ENCODE measurements at regions not wholly inside any gene's neighbourhood (a gene's known extent, or its start where the extent isn't known, plus 50 kb on each side); places are given as distances from the start of the nearest gene placed in this dataset.
"Not testable (repeated sequence)": the region's sequence is repeated elsewhere in the genome, so short reads cannot be mapped to it uniquely, and the experiment has no call there.

DNA sequence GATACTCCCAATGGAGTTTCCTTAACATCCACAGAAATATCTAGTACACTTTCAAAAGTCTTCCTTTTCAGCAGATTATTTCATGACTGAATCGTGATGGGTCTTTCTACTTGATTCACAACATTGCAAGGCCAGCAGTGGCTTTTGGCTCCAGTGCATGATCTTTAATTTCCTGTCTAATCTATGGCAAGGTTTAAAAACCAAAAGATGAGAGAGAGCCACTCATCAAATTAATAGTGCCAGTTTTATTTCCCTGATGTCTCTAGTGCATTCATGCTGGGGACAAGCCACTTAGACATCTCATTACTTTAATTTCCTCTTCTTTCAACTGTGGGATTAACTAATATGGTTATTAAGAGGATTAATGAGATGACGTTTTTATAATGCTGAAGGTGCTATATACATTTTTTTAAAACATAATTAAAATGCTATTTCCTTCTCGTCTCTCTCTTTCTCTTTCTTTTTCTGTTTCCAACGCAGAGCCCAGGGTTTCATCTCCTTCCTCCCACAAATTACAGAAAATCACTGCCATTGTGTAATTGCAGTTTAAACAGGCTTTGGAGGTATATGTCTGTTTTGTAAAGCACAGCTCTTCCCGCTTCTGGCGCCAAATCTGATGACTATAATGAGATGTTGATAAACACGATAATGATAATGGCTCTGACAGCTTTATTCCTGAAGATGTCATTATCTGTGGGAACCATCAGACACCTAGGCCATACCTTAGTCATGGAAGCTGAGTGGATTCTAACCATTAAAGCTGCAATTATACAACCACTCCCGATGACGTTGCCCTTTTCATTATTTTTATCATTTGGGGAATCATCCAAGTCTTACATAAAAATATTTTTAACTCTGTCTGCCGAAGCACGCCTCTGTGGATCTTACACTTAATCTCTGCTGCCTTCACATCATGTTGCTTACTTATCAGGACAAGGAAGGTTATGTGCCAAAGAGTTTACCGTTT lies 103.1 kb upstream of the PPM1H start:
- no peak for DNase-seq

DNA sequence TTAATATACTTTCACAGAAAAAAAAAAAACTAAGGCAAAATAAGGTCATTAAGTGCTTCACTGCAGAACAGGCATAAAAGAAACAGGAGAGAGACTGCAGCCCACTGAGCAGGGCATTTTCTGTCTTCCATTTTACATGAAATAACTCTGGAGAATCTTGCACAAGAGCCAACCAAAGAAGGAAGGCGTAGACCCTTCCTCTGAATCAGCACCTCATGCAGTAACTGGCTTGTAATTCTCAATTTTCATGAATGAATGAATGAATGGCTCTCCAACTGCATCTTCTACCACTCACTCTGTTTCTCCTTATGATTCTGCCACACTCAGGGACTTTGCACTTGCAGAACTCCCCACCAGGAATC lies 102.0 kb upstream of the PPM1H start:
- no peak for DNase-seq

DNA sequence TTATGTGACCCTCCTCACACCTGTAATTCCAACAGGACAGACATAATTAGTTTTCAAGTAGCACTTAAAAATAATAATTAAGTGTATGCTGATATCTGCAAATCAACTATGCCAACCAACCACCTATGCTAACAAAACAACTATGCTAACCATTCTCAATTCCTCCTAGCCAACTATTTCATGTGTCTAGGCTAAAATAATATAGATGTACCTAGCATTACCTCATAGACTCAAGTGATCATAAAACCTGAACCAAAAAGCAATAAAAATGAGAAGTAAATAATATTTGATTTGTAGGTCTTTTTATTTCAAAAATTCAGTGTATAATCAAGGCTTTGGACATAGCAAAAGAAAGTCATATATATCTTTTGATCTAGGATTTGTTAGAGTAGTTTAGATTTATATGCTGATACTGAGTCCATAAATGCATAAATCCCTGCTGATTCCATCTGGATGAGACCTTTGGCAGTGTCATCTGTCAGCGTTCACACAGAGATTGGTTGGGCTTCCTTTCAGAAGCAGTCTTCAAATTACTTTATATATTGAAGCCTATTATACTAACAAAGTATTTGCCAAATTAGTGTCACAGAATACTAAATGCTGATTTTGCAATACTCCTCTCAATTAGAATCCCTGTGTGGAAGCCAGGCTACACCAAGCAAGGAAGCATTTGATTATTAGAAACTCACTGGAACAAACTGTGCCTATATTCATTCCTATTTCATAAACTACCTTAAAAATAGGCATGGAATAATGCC lies 101.4 kb upstream of the PPM1H start:
- DNase-seq = no peak

DNA sequence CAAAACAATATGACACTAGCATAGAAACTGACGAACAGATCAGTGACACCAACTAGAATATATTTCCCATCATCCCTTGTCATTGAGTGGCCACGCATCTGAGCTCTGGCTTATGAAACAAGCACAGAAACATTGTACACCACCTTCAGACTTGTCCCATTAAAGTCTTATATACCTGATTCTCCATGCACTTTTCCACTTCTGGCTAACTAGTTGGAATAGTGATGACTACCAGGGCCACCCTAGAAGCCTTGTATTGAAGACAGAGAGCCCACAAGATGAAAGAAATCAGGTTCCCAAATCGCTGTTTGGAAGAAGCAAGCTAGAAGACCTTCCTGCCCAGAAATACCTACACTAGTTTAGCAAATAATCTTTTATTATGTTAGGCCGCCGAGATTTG lies 99.7 kb upstream of the PPM1H start:
- DNase-seq = no peak

DNA sequence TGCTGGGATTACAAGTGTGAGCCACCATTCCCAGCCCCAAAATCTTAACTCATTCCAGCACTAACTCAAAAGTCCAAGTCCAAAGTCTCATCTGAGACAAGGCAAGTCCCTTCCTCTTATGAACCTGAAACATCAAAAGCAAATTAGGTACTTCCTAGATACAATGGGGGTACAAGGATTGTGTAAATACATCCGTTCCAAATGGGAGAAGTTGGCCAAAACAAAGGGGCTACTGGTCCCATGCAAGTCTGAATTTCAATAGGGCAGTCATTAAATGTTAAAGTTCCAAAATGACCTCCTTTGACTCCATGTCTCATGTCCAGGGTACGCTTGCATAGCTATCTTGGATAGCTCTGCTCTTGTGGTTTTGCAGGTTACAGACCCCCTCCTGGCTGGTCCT lies 94.7 kb upstream of the PPM1H start:
- DNase-seq = no peak

DNA sequence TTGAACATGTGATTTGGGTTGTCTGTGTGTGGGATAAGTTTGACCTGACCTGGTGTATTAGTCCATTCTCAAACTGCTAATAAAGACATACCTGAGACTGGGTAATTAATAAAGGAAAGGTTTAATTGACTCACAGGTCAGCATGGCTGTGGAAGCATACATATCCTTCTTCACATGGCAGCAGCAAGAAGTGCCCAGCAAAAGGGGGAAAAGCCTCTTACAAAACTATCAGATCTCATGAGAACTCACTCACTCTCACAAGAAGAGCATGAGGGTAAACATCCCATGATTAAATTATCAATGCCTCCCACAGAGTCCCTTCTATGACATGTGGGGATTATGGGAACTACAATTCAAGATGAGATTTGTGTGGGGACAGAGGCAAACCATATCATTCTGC lies 94.0 kb upstream of the PPM1H start:
- no peak for DNase-seq

DNA sequence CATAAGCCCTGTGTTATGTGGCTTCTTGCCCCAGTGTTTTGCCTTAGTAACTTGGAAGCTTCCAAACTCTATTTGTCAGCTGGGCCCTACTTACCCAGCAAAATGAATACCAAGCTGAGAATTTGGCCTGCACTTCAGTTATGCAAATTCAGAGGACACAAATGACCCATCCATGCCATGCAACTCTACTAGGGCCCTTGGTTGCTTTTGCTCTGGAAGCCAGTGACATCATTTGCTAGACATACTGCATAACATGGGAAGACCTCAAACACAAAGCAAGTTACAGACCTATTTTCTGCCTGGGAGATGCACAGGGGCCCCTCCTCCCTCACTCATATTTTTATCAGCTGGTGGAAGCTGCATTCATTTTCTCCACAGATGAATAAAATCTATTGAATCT lies 90.2 kb upstream of the PPM1H start:
- no peak for DNase-seq

DNA sequence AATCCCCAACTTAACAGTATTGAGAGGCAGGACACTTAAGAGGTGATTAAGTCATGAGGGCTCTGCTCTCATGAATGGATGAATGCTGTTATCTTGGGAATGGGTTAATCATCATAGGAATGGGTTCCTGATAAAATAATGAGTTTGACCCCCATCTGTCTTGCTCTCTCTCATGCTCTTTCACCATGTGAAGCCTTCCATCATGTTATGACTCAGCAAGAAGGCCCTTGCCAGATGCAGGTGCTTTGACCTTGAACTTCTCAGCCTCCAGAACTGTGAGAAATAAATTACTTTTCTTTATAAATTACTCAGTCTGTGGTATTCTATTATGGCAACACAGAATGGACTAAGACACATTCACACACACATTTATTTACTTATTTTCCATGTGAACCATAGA lies 89.0 kb upstream of the PPM1H start:
- no peak for DNase-seq

DNA sequence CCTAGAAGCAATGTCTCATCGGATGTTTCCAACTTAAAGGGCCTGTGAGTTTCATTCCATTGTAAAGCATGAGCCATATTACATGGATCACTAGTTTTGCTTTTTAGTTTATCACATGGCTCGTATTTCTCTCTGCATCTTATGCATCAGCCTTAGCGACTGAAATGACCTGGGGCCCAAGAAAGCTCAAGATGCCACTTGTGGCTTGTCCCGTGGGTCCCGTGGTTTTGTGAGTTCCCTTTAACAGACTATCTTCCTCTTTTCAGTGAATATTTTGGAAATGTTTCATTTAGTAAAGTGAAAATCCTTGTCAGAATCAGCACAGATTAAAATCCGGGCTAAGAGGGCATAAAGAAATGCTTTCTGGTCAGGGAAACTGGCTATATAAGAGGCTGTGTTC lies 86.2 kb upstream of the PPM1H start:
- no peak for DNase-seq

DNA sequence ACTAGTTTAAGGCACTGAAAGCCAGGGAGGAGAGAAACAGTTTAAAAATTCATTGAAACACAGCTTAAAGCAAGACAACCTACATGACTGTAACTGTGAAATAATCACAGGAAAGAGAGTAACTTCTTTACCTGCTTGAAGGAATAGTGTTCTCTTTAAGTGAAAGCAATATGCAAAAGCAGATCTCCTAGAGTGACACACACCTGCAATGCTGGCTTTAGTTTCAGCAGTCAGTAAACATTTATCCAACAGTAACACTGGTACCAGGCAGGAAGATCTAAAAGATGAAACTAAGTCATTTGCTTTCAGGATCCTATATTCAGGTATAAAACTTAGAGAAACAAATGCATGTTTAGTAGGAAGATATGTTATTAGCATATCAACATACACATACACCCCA lies 85.3 kb upstream of the PPM1H start:
- no peak for DNase-seq

DNA sequence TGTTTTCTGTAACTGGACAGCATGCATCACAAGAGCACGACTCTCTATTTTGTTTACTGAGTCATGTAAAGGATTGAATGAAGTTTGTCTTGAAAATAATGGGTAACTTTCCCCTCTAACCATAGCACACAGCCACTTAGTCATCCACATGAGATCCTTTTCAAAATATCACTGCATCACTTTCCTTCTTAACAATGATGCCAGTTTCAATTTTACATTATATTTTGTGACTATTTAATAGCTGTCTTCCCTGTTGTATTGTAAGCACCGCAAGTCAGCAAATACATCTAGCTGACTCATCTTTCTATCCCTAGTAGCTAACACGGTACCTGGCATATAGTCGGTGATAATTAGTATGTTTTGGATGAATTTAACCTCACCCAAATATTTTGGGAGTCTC lies 83.3 kb upstream of the PPM1H start:
- DNase-seq = no peak

DNA sequence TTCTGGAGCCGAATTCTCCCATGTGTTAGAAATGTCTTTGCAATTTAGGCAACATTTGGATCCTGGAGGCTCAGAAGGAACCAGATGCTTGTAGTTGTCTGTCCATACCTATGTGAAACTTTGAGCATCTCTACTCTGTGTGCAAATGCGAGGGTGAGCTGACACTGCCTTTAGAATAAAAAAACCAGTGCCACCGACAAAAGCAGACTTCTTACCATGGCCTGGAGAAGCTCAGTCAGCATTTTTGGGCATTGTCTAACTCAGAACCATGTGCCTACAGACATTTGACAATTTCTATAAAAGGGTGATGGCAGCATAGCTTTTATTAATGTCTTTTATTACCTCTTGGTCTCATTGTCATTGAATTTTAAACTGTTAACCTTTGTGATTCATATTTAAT lies 78.4 kb upstream of the PPM1H start:
- no peak for DNase-seq

DNA sequence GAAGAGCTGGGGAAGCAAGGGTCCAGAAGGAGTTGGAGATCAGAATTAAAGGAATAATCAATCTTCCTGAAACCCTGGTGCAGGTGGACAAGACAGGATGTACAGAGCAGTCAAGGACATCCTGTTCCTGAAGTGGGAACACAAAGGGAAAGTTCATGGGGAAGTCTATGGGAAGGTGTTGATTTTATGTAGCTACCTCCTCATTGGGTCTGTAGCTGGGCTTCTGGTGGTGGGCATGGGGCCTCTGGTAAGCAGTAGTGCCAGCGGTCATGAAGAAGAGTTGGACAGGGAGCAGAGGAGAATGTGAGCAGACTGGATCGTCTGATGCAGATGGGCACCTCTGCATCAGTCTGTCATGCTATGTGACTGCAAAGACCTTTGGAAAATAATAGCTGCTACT lies 75.7 kb upstream of the PPM1H start:
- DNase-seq = no peak

DNA sequence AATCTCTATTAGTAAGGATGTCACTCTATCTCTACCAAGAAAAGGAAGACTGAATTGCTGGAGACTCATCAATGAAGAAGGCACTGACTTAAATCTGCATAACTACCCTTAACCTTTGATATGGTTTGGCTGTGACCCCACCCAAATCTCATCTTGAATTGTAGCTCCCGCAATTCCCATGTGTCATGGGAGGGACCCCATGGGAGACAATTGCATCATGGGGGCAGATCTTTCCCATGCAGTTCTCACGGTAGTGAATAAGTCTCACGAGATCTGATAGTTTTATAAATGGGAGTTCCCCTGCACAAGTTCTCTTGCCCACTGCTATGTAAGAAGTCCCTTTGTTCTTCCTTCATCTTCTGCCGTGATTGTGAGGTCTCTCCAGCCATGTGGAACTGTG lies 73.4 kb upstream of the PPM1H start:
- DNase-seq = no peak

DNA sequence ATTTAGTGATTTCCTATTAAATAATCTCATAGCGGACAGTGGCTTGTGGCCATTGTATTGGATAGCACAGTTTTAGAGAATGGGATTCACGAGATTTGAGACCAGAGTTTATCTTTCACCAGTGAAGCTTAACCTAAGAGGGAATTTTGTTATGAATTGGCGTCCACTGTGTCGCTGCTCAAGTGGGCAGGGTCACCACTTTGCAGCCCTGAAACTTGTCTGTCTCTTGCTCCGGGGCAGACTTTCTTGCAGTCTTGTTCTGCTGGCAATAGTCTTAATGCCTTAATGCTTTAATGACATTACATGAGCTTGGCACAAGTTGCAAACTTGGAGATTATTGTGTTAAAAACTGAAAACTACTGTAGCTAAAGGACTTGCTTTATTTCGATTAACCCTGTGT lies 72.8 kb upstream of the PPM1H start:
- no peak for DNase-seq

DNA sequence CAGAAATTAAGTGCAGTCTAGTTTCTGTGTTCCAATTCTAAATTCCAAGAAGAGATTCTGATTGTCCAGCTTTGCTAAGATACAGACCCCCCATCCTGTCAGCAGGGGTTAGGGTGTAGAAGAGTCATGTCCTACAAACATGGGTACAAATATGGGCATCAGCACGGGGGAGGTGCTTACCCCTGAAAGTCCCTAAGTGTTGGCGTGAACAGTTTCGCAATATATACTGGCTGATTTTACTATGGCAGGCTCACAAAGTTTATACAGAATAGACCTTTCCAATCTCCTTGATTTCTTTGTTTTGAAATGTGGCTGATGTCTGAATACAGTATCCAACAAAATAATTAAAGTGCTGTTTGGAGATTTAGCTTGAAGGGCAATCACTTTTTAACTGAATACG lies 71.6 kb upstream of the PPM1H start:
- DNase-seq = no peak

DNA sequence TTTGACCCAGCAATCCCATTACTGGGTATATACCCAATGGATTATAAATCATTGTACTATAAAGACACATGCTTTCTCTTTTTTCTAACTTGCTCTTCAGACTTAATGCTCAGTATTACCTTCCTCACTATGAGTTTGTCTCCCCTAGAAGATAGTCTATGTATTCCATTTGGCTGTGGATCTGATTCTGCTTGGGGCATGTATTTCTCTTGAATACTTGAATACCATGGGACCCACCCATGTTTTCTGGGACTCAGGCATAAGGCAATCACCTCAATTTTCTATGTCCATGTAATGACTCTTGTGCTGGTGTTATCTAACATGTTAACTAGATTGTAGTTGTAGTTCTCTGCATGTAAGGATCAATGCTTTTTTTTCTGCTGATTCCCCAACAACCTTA lies 70.4 kb upstream of the PPM1H start:
- no peak for DNase-seq

DNA sequence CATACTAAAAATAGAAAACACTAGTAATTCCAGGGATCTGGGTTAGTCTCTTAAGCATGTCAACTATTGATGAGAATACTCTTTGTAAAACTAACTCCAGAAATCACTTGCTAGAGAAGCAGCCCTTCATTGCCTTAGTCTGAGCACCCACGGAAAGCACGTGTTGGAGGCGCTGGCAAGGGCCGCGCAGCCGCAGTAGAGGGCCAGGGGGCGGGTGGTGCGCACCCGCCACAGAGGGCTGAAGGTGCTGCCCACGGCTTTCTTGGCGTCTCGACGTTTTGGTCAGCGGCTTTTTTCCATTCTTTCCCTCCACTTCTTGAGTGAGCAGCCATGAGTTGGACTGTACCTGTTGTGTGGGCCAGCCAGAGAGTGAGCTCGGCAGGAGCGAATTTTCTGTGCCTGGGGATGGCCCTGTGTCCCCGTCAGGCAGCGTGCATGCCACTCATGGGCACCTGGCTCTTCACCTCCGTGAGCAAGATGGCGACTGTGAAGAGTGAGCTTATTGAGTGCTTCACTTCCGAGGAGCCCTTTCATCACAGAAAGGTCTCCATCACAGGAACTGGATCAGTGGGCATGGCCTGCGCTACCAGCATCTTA lies 68.4 kb upstream of the PPM1H start:
- DNase-seq = no peak

DNA sequence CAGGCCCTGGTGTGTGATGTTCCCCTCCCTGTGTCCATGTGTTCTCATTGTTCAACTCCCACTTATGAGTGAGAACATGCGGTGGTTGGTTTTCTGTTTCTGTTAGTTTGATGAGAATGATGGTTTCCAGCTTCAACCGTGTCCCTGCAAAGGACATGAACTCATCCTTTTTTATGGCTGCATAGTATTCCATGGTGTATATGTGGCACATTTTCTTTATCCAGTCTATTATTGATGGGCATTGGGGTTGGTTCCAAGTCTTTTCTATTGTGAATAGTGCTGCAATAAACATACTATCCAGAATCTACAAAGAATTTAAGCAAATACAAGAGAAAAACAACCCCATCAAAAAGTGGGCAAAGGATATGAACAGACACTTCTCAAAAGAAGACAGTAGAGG lies 67.1 kb upstream of the PPM1H start:
- not testable (repeated sequence) for DNase-seq

DNA sequence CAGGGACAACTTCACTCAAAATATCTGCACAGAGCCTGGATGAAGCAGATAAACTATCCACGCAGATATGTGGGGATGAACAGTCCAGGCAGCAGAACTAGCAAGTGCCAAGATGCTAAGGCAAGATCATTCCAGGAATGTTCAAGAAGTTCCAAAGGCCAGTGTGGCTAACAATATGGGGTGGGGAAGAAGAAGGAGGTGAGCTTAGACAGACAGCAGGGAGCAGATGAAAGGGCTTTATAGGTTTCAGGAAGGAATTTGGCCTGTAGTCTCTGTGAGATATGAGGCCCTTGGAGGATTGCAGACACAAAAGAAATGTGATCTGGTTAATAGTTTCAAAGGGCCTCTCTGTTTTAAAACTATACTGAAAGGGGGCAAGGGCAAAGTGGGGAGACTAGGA lies 63.5 kb upstream of the PPM1H start:
- no peak for DNase-seq

DNA sequence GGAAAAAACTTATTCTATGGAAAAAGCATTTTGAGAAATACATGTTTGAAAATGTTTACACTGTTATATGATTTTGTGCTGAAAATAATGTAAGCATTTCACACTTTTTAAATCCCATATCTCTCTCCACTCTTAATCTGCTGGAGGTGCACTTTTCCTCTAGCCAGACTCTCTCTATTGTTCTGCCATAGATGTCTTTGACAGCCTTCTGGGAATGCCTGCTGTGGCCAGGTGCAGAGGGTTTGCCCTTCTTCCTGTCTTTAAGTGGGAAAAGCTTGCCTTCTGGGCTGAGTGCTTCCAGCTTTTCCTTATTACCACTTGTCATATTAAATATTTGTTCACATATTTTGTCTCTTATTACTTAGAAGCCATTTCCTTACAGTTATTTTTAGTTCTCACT lies 60.1 kb upstream of the PPM1H start:
- DNase-seq = no peak

DNA sequence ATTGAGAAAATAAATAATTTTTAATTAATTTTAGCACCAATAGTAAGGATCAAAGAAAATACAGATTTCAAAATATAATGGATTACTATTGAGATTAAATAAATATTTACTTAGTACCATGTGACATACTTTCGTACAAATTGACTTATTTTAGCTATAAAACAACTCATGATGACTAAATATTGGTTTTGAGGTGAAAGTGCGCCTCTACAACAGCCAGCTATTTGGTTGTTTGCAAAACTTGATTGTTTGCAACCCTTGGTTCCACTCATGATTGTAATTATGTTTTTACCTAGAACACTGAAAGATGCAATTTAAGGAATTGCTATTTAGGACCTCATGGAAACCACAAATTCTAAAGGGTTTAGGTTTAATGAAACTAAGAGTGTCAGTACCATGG lies 51.9 kb upstream of the PPM1H start:
- no peak for DNase-seq

All from NCI-H2107 (cell line).